GM12878 (cell line): ENCODE measurements at regions not wholly inside any gene's neighbourhood (a gene's known extent, or its start where the extent isn't known, plus 50 kb on each side); places are given as distances from the start of the nearest gene placed in this dataset.
A peak's percentile ranks its signal among the peaks of the same experiment; 100 is the strongest.
"Not testable (repeated sequence)": the region's sequence is repeated elsewhere in the genome, so short reads cannot be mapped to it uniquely, and the experiment has no call there.

Experiments
- ATAC-seq: fragments of 200-7000 bp; cut with Tn5 transposase; 3 replicates; pipeline ENCODE4 v1.9.1; 2020; ENCODE audit warnings: mild to moderate bottlenecking, moderate library complexity
- BruUV-seq: library from RNA; stranded (reverse); fragments of 400-500 nt; replicated peaks from 2 replicates; lab custom pipeline; 2021; lab: Mats Ljungman, UMichigan
- CTCF ChIA-PET: fragments of 300-600 bp; sonication (Branson Sonifier 250); formaldehyde crosslinking; extraction: SDS; loops from one replicate; lab custom pipeline; 2021; ENCODE audit warnings: inconsistent platforms; lab: Yijun Ruan, JAX
- POLR2A ChIA-PET: fragments of 350-600 bp; formaldehyde crosslinking; extraction: SDS; loops from one replicate; lab custom pipeline; 2021; ENCODE audit warnings: inconsistent platforms; lab: Charles Lee
- RAD21 ChIA-PET: fragments of 300-600 bp; sonication (Branson Sonifier 250); formaldehyde crosslinking; loops from one replicate; lab custom pipeline; 2023; ENCODE audit warnings: antibody characterized with exemption; ENCODE audit not compliant: unreplicated experiment; lab: Charles Lee
- SMC1A ChIA-PET: fragments of 300-600 bp; sonication (Branson Sonifier 250); formaldehyde crosslinking; loops from one replicate; lab custom pipeline; 2023; ENCODE audit not compliant: unreplicated experiment, uncharacterized antibody; lab: Charles Lee
- DNase-seq: peaks from one replicate; pipeline ENCODE4 v3.0.0-alpha.2; 2011; ENCODE audit warnings: low read depth, low spot score
- FAIRE-seq: peaks from 3 replicates; lab custom pipeline; 2011; peaks lifted over from hg19 to GRCh38; lab: Jason Lieb, UNC
- H2AFZ ChIP-seq: 2 replicates; pipeline ENCODE4 v1.6.0; 2011; ENCODE audit warnings: low read depth, low read length, control low read depth; ENCODE audit not compliant: control insufficient read depth
- H3K27ac ChIP-seq: 2 replicates; pipeline ENCODE4 v1.5.1; 2011; ENCODE audit warnings: control low read depth; ENCODE audit not compliant: control insufficient read depth, insufficient read depth
- H3K27me3 ChIP-seq, 2 experiments: replicated peaks in 1 of 2; 2 replicates each; pipeline versions ENCODE4 v1.6.0 to v1.6.1; 2011; ENCODE audit warnings: low read length in 1 of 2; ENCODE audit not compliant: control insufficient read depth in 2 of 2, insufficient read depth in 2 of 2
- H3K36me3 ChIP-seq, 2 experiments: 2 replicates each; pipeline ENCODE4 v1.5.1; 2011; ENCODE audit warnings: low read length in 1 of 2; ENCODE audit not compliant: control insufficient read depth in 2 of 2, insufficient read depth in 2 of 2
- H3K4me1 ChIP-seq: 2 replicates; pipeline ENCODE4 v1.6.1; 2011; ENCODE audit warnings: mild to moderate bottlenecking, low read length, moderate library complexity, mixed read lengths; ENCODE audit not compliant: control insufficient read depth, insufficient read depth
- H3K4me2 ChIP-seq: 2 replicates; pipeline ENCODE4 v1.6.0; 2011; ENCODE audit warnings: control low read depth; ENCODE audit not compliant: control insufficient read depth, insufficient read depth
- H3K4me3 ChIP-seq: fragments of 200-600 bp; sonication (generic); 2 replicates; pipeline ENCODE4 v1.5.1; 2016
- H3K79me2 ChIP-seq: 2 replicates; pipeline ENCODE4 v1.6.0; 2011; ENCODE audit warnings: low read length; ENCODE audit not compliant: control insufficient read depth, insufficient read depth
- H3K9ac ChIP-seq: 2 replicates; pipeline ENCODE4 v1.8.0; 2011; ENCODE audit warnings: low read length, control low read depth, mixed read lengths; ENCODE audit not compliant: control insufficient read depth, insufficient read depth
- H3K9me3 ChIP-seq: replicated peaks from 3 replicates; pipeline ENCODE4 v1.5.1; 2011; ENCODE audit warnings: mild to moderate bottlenecking, low read length; ENCODE audit not compliant: control insufficient read depth, insufficient read depth
- H4K20me1 ChIP-seq: 2 replicates; pipeline ENCODE4 v1.6.0; 2011; ENCODE audit not compliant: control insufficient read depth, insufficient read depth
- BRCA1 ChIP-seq: IDR thresholded peaks from 2 replicates; pipeline ENCODE4 v1.6.1; 2011; ENCODE audit warnings: low read depth, low read length, improper control_type of control experiment
- LARP7 ChIP-seq: fragments of 450-650 bp; IDR thresholded peaks from 2 replicates; pipeline ENCODE4 v1.6.1; 2017; ENCODE audit warnings: mild to moderate bottlenecking
- NFXL1 ChIP-seq: fragments of 450-650 bp; IDR thresholded peaks from 2 replicates; pipeline ENCODE4 v1.6.1; 2017; ENCODE audit warnings: antibody characterized with exemption, mild to moderate bottlenecking, borderline replicate concordance
- WGBS: methylation state at CpG from one replicate; pipeline ENCODE4 v1.1.6; 2016; ENCODE audit warnings: low lambda C conversion rate; ENCODE audit not compliant: insufficient replicate concordance, insufficient coverage; ENCODE audit errors: missing lambda C conversion rate; 5-methylcytosine and 5-hydroxymethylcytosine counted together
- in situ Hi-C: fragments of 300-500 bp; cut with MboI; formaldehyde crosslinking; loops from 9 replicates; pipeline ENCODE4 v1.14.3; 2018; ENCODE audit warnings: mixed read lengths
- intact Hi-C: fragments of 100-400 bp; cut with micrococcal nuclease; formaldehyde crosslinking; loops from one replicate; pipeline ENCODE4 v1.14.2; 2022; ENCODE audit not compliant: unreplicated experiment

GRCh38 chr7:15057272-15057671 is 154.7 kb upstream of the DGKB start:
- in situ Hi-C loops (no loop called here), intact Hi-C loops (no loop called here)
- ChIA-PET SMC1A (interaction anchor here (0.6 to 1.0 kb wide), 2 partner anchors 11 to 50 kb away, joined by 3 read pairs; no protein-coding TSS in a partner anchor), CTCF (interaction anchor here (0.6 kb wide), 1 partner anchor 1557 kb away, joined by 4 read pairs; no protein-coding TSS in a partner anchor), RAD21 (no interaction called here), POLR2A (no interaction called here)
- peak; percentile 60 for ATAC-seq
- Histone ChIP-seq H3K4me2 (no peak overlapping the region), H3K9me3 (no peaks in the 10 kb centered on the region), H3K27me3 (no peaks in the 10 kb centered on the region), H4K20me1 (no peaks in the 10 kb centered on the region), H3K9ac (no peak overlapping the region), H3K4me1 (no peaks in the 10 kb centered on the region), H3K36me3 (no peaks in the 10 kb centered on the region), H3K27ac (no peak overlapping the region), H2AFZ (no peak overlapping the region), H3K4me3 (no peak overlapping the region), H3K79me2 (no peaks in the 10 kb centered on the region)
- 10% methylated on average over 5 of the region's 5 CpGs for WGBS
- DNase-seq: no peak
- FAIRE-seq: no peak
- no peak for TF ChIP-seq LARP7
- TF ChIP-seq NFXL1: no peak
- no peak for TF ChIP-seq BRCA1
- BruUV-seq: no TSS peak

DNA sequence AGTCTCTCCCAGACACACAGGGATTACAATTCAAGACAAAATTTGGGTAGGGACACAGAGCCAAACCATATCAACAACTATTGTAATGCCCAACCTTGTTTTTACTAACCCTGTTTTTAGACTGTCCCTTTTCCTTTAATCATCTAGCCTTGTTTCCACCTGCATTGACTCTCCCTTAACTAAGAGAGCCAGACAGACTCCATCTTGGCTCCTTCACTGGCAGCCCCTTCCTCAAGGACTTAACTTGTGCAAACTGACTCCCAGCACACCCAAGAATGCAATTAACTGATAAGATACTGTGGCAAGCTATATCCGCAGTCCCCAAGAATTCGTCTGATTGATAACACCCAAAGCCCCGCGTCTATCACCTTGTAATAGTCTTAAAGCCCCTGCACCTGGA is 151.8 kb upstream of the DGKB start:
- ATAC-seq, H3K4me1 ChIP-seq, H3K9me3 ChIP-seq, DNase-seq, H3K9ac ChIP-seq, BruUV-seq, H3K4me2 ChIP-seq, H2AFZ ChIP-seq, CTCF ChIA-PET, H3K79me2 ChIP-seq, H3K27me3 ChIP-seq, intact Hi-C loops, in situ Hi-C loops, H3K27ac ChIP-seq, FAIRE-seq, H3K4me3 ChIP-seq, H3K36me3 ChIP-seq, H4K20me1 ChIP-seq, RAD21 ChIA-PET, SMC1A ChIA-PET, POLR2A ChIA-PET: not testable (repeated sequence)
- 85% methylated on average over 4 of the region's 4 CpGs for WGBS
